SHP77 treated with DMSO at 0.1 percent for 48 hours (cell line): ENCODE measurements at regions not wholly inside any gene's neighbourhood (a gene's known extent, or its start where the extent isn't known, plus 50 kb on each side); places are given as distances from the start of the nearest gene placed in this dataset.
"Not testable (repeated sequence)": the region's sequence is repeated elsewhere in the genome, so short reads cannot be mapped to it uniquely, and the experiment has no call there.

ENCODE experiments used
- DNase-seq: peaks from one replicate; lab custom pipeline; 2025; lab: John Stamatoyannopoulos, UW

- no peak for DNase-seq
These were observed 409.3 kb downstream of the AGTPBP1 start for GRCh38 chr9:85332487-85332886.

- no peak for DNase-seq
These were observed 410.1 kb downstream of the AGTPBP1 start for GRCh38 chr9:85331626-85332025.

GRCh38 chr9:85322592-85322991 lies 419.2 kb downstream of the AGTPBP1 start:
- no peak for DNase-seq

- DNase-seq, result no peak
These were observed 420.2 kb downstream of the AGTPBP1 start for GRCh38 chr9:85321561-85321960.

- no peak for DNase-seq
These were observed 421.7 kb downstream of the AGTPBP1 start for GRCh38 chr9:85319936-85320656.

- DNase-seq, result not testable (repeated sequence)
These were observed 426.2 kb downstream of the AGTPBP1 start for GRCh38 chr9:85315535-85315934.

GRCh38 chr9:85310573-85310972 lies 431.2 kb downstream of the AGTPBP1 start:
- no peak for DNase-seq

GRCh38 chr9:85303757-85304134 lies 438.0 kb downstream of the AGTPBP1 start:
- no peak for DNase-seq

GRCh38 chr9:85302938-85303756 lies 438.6 kb downstream of the AGTPBP1 start:
- DNase-seq, result no peak

- no peak for DNase-seq
These were observed 443.3 kb downstream of the AGTPBP1 start for GRCh38 chr9:85298499-85298898.

GRCh38 chr9:85295244-85295643 lies 446.5 kb downstream of the AGTPBP1 start:
- DNase-seq, result not testable (repeated sequence)

GRCh38 chr9:85292261-85292660 lies 449.5 kb downstream of the AGTPBP1 start:
- DNase-seq, result no peak

- DNase-seq, result no peak
These were observed 450.5 kb downstream of the AGTPBP1 start for GRCh38 chr9:85291266-85291665.

GRCh38 chr9:85290019-85290418 lies 451.7 kb downstream of the AGTPBP1 start:
- DNase-seq, result no peak

GRCh38 chr9:85289142-85289541 lies 452.6 kb downstream of the AGTPBP1 start:
- no peak for DNase-seq

GRCh38 chr9:85283421-85283820 lies 458.3 kb downstream of the AGTPBP1 start:
- no peak for DNase-seq

- DNase-seq, result no peak
These were observed 463.0 kb downstream of the AGTPBP1 start for GRCh38 chr9:85278769-85279168.

GRCh38 chr9:85276741-85277140 lies 465.0 kb downstream of the AGTPBP1 start:
- DNase-seq, result no peak

- no peak for DNase-seq
These were observed 471.9 kb downstream of the AGTPBP1 start for GRCh38 chr9:85269811-85270210.

- DNase-seq, result no peak
These were observed 473.6 kb downstream of the AGTPBP1 start for GRCh38 chr9:85268131-85268530.

GRCh38 chr9:85264695-85265094 lies 477.1 kb downstream of the AGTPBP1 start:
- no peak for DNase-seq

- DNase-seq, result no peak
These were observed 478.5 kb downstream of the AGTPBP1 start for GRCh38 chr9:85263288-85263687.

- no peak for DNase-seq
These were observed 479.4 kb downstream of the AGTPBP1 start for GRCh38 chr9:85262333-85262732.
